Prostate gland (tissue), 2 donors: ENCODE measurements at regions not wholly inside any gene's neighbourhood (a gene's known extent, or its start where the extent isn't known, plus 50 kb on each side); places are given as distances from the start of the nearest gene placed in this dataset.

ENCODE experiments used
- DNase-seq: peaks from one replicate; pipeline ENCODE4 v3.0.0-alpha.2; 2019; ENCODE audit warnings: low spot score
- H3K27ac ChIP-seq, 2 donors: fragments of 200-600 bp; sonication (generic); 2 replicates each; pipeline ENCODE4 v1.5.1; 2017 to 2019
- H3K27me3 ChIP-seq: fragments of 200-600 bp; sonication (generic); replicated peaks from 2 replicates; pipeline ENCODE4 v1.5.1; 2019; ENCODE audit not compliant: insufficient read depth
- H3K36me3 ChIP-seq, 2 donors: fragments of 200-600 bp; sonication (generic); 1 replicate in 1 of 2; 2 replicates in 1 of 2; pipeline versions ENCODE4 v1.5.1 to v1.8.1; 2017 to 2019
- H3K4me1 ChIP-seq: fragments of 200-600 bp; sonication (generic); replicated peaks from 2 replicates; pipeline ENCODE4 v1.5.1; 2019
- H3K4me3 ChIP-seq, 2 donors: fragments of 200-600 bp; sonication (generic); 2 replicates each; pipeline ENCODE4 v1.5.1; 2017 to 2019
- H3K9me3 ChIP-seq: fragments of 200-600 bp; sonication (generic); 2 replicates; pipeline ENCODE4 v1.5.1; 2017
- POLR2A ChIP-seq: fragments of 450-650 bp; IDR thresholded peaks from one replicate; pipeline ENCODE4 v1.6.1; 2016; ENCODE audit warnings: antibody characterized with exemption, mild to moderate bottlenecking
- POLR2AphosphoS5 ChIP-seq: sonication (generic); formaldehyde crosslinking; IDR thresholded peaks from one replicate; pipeline ENCODE4 v1.6.1; 2017; ENCODE audit warnings: antibody characterized with exemption
- WGBS: methylation state at CpG from one replicate; pipeline ENCODE4 v1.1.5; 2018; 5-methylcytosine and 5-hydroxymethylcytosine counted together
- intact Hi-C: fragments of 100-400 bp; cut with DNase I; formaldehyde crosslinking; loops from one replicate; pipeline ENCODE4 v1.14.2; 2022
- TF ChIP-seq, protein P1 (sequence below), 4 experiments: fragments of 200-600 bp in 2 of 4; fragments of 450-650 bp in 2 of 4; sonication (generic) in 2 of 4; IDR thresholded peaks; 1 replicate in 3 of 4; 2 replicates in 1 of 4; pipeline ENCODE4 v1.5.1; 2016 to 2019; ENCODE audit warnings: antibody characterized with exemption in 4 of 4, mild to moderate bottlenecking in 2 of 4, moderate library complexity in 2 of 4

DNA sequence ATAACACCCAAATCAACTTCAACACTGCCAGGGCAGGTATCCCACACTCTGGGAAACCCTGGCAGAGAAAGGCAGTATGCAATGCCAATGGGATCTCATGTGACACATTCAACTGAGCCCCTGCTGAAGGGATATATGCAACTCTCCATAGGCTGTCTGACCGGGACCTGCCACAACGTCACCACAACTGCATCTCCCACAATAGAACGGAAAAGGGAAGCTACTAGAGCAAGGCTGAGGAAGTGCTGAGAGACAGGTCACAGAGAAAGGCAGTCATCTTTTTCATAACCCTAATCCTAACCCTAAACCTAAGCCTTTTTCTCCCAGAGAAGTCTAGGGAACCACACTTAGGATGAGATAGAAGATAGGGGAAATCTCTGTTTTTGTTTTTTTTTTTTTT, 345.9 kb upstream of the CD180 start:
- Histone ChIP-seq H3K27me3 (no peaks in the 10 kb centered on the region), H3K36me3 (no peaks in the 10 kb centered on the region), H3K9me3 (no peaks in the 10 kb centered on the region), H3K27ac (no peak overlapping the region), H3K4me1 (no peaks in the 10 kb centered on the region), H3K4me3 (no peak overlapping the region)
- DNase-seq: no peak
- intact Hi-C loops: no loop called here
- WGBS: 79% methylated on average over 3 of the region's 3 CpGs
- TF ChIP-seq POLR2AphosphoS5 (no peak), POLR2A (no peak)
- TF ChIP-seq, protein P1, sequence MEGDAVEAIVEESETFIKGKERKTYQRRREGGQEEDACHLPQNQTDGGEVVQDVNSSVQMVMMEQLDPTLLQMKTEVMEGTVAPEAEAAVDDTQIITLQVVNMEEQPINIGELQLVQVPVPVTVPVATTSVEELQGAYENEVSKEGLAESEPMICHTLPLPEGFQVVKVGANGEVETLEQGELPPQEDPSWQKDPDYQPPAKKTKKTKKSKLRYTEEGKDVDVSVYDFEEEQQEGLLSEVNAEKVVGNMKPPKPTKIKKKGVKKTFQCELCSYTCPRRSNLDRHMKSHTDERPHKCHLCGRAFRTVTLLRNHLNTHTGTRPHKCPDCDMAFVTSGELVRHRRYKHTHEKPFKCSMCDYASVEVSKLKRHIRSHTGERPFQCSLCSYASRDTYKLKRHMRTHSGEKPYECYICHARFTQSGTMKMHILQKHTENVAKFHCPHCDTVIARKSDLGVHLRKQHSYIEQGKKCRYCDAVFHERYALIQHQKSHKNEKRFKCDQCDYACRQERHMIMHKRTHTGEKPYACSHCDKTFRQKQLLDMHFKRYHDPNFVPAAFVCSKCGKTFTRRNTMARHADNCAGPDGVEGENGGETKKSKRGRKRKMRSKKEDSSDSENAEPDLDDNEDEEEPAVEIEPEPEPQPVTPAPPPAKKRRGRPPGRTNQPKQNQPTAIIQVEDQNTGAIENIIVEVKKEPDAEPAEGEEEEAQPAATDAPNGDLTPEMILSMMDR (IDR thresholded peaks at IDR 0.05): no peak

DNA sequence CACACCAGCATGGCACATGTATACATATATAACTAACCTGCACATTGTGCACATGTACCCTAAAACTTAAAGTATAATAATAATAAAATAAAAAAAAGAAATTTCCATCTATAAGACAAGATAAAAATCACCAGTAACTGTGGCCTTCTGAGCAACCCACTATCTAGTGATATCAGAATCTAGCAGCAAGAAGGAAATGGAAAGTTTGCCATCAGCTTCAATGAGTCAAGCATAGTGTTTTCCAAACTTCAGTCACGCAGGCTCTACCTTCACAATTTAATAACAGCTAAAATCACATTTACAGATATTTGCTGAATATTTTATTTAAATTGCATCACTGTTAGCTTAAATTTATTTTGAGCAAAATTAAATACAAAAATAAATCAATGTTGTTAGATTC, 345.3 kb upstream of the CD180 start:
- Histone ChIP-seq H3K9me3 (no peaks in the 10 kb centered on the region), H3K27ac (no peak overlapping the region), H3K4me3 (no peak overlapping the region), H3K27me3 (no peaks in the 10 kb centered on the region), H3K36me3 (no peaks in the 10 kb centered on the region), H3K4me1 (no peaks in the 10 kb centered on the region)
- no peak for DNase-seq
- WGBS: 93% methylated on average over 1 of the region's 1 CpG
- intact Hi-C loops: no loop called here
- TF ChIP-seq, protein P1 (IDR thresholded peaks at IDR 0.05): no peak
- TF ChIP-seq POLR2A: no peak

DNA sequence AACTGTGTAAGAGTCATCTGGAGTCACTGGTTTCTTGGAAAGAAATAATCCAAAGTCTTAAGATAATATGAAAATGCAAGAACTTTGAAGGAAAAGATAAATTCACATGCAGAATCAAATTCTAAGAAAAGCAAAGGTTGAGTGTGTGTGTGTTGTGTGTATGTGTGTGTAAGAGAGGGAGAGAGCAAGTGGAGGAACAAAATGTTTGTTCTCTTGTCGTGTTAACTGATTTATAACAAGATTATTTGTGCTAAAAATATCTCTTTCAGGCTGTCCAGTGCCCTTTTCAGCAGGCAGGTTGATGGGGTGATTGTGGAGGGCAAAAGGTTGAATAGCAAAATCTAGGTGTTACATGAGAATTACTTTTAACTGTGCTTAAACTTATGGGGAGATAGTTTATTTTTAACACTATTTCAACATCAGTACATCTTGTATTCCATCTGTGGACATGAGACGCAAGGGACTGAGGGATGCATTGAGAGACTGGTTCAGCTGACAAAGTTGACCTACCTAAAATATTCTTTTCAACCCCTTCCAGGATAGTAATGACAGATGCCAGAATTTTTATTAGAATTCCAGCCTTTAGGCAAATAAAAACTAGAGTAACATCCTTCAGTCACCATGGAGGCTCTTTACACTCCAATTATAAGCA, 342.4 kb upstream of the CD180 start:
- no peaks in the 10 kb centered on the region for H3K27me3 ChIP-seq
- 14% methylated on average over 2 of the region's 2 CpGs for WGBS
- TF ChIP-seq POLR2AphosphoS5 (no peak), POLR2A (no peak)
- intact Hi-C loops: no loop called here
- H3K36me3 ChIP-seq: no peaks in the 10 kb centered on the region
- H3K9me3 ChIP-seq: no peaks in the 10 kb centered on the region
- peak overlapping the region in 1 of 2 donors; percentile 33 for H3K27ac ChIP-seq
- no peak overlapping the region for H3K4me3 ChIP-seq
- H3K4me1 ChIP-seq: no peaks in the 10 kb centered on the region
- no peak for DNase-seq

DNA sequence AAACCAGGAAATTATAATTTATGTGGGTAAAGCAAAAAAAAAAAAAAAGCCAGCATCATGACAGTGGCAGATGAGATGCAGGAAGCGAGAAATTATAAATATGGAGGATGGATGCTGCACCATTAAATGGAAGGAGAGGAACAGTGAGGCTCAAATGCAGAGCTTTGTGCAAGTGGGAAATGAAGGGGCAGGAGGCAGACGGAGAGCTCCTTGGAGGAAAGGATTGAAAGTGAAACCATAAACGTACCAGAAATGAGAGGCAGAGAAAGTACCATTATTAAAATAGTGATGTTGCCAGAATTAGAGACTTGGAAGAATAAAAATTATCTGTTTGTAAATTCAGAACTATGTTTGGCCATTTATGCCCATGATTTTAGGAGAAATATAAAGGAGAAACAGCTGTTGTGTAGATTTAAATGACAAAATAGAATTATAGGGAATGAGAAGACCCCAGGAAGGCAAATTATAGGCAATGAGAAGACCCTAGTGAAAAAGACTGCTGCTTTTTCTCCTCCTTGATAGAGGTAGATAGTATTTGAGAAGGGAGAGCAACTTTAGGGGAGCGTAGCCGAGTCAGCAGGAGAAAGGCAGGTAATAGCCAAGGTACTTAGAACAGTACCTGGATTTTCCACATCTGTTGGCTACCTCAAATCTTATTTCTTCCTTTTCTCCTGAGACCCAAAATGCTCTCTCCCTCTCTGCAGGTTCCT, 341.0 kb upstream of the CD180 start:
- no peak overlapping the region for H3K4me3 ChIP-seq
- no peaks in the 10 kb centered on the region for H3K27me3 ChIP-seq
- no peaks in the 10 kb centered on the region for H3K36me3 ChIP-seq
- H3K27ac ChIP-seq: peak overlapping the region in 1 of 2 donors; percentile 56
- no peaks in the 10 kb centered on the region for H3K4me1 ChIP-seq
- TF ChIP-seq POLR2A (no peak), POLR2AphosphoS5 (no peak)
- TF ChIP-seq, protein P1 (IDR thresholded peaks at IDR 0.05): no peak
- no peak for DNase-seq
- H3K9me3 ChIP-seq: no peaks in the 10 kb centered on the region
- intact Hi-C loops: no loop called here
- 40% methylated on average over 5 of the region's 5 CpGs for WGBS

DNA sequence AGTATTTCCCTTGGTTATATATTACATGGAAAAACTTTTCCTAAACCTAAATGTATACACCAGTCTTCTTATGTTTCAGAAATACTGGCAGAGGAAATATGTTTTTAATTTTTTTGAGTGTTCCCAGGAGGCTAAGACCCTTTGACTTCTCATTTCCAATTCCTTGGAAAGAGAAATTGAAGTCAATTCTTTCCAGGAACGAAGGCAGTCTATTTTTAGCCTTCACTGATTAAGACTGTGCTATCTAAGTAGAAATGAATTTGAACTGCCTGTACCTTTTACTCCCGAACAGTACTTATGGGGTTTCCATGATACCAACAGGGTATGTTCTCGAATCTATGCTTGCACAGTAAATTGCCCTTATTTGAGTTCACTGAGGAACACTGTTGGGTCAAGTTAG, 340.3 kb upstream of the CD180 start:
- Histone ChIP-seq H3K36me3 (no peaks in the 10 kb centered on the region), H3K9me3 (no peaks in the 10 kb centered on the region), H3K4me3 (no peak overlapping the region), H3K27me3 (no peaks in the 10 kb centered on the region), H3K4me1 (peaks cover 3% of the 10 kb centered on the region), H3K27ac (no peak overlapping the region)
- DNase-seq: no peak
- 58% methylated on average over 3 of the region's 3 CpGs for WGBS
- no peak for TF ChIP-seq POLR2AphosphoS5
- TF ChIP-seq, protein P1 (IDR thresholded peaks at IDR 0.05): no peak
- no peak for TF ChIP-seq POLR2A
- intact Hi-C loops: no loop called here
